ENCODE measurements at regions not wholly inside any gene's neighbourhood (a gene's known extent, or its start where the extent isn't known, plus 50 kb on each side); places are given as distances from the start of the nearest gene placed in this dataset.

- Histone ChIP-seq H3K4me1 (ENCODE audit: low read depth, poor library complexity, severe bottlenecking) (no peaks in the 10 kb centered on the region), H3K79me2 (ENCODE audit: insufficient read depth, low read depth) (no peaks in the 10 kb centered on the region), H3K36me3 (ENCODE audit: insufficient read depth) (no peaks in the 10 kb centered on the region), H3K27ac (no peak overlapping the region), H3K4me3 (IDR thresholded peaks at IDR 0.05; ENCODE audit: insufficient read depth, low read depth, low read length) (no peak overlapping the region), H2AFZ (ENCODE audit: low read depth) (no peak overlapping the region), H3K4me2 (no peak overlapping the region), H3K9ac (no peak overlapping the region), H4K20me1 (ENCODE audit: insufficient read depth) (no peaks in the 10 kb centered on the region), H3K27me3 (ENCODE audit: insufficient read depth, low read depth) (no peaks in the 10 kb centered on the region)
- TF ChIP-seq CTCF (conservative IDR thresholded peaks at IDR 0.05; ENCODE audit: low read depth, low read length) = no peak
These were observed 1819.5 kb upstream of the TENM3 start for GRCh38 chr4:180423712-180424057.

GRCh38 chr4:180426938-180427337 is 1816.3 kb upstream of the TENM3 start:
- Histone ChIP-seq H3K4me3 (IDR thresholded peaks at IDR 0.05; ENCODE audit: insufficient read depth, low read depth, low read length) (no peak overlapping the region), H3K9ac (no peak overlapping the region), H3K4me1 (ENCODE audit: low read depth, poor library complexity, severe bottlenecking) (no peaks in the 10 kb centered on the region), H4K20me1 (ENCODE audit: insufficient read depth) (no peaks in the 10 kb centered on the region), H3K4me2 (no peak overlapping the region), H2AFZ (ENCODE audit: low read depth) (no peak overlapping the region), H3K27ac (no peak overlapping the region), H3K27me3 (ENCODE audit: insufficient read depth, low read depth) (no peaks in the 10 kb centered on the region), H3K79me2 (ENCODE audit: insufficient read depth, low read depth) (no peaks in the 10 kb centered on the region), H3K36me3 (ENCODE audit: insufficient read depth) (no peaks in the 10 kb centered on the region)
- TF ChIP-seq CTCF (conservative IDR thresholded peaks at IDR 0.05; ENCODE audit: low read depth, low read length) = no peak

- TF ChIP-seq CTCF (conservative IDR thresholded peaks at IDR 0.05; ENCODE audit: low read depth, low read length) = no peak
- no peaks in the 10 kb centered on the region for H3K4me1 ChIP-seq (ENCODE audit: low read depth, poor library complexity, severe bottlenecking)
- H3K4me3 ChIP-seq (IDR thresholded peaks at IDR 0.05; ENCODE audit: insufficient read depth, low read depth, low read length) = no peak overlapping the region
- H3K9ac ChIP-seq = no peak overlapping the region
- no peaks in the 10 kb centered on the region for H3K36me3 ChIP-seq (ENCODE audit: insufficient read depth)
- H3K27me3 ChIP-seq (ENCODE audit: insufficient read depth, low read depth) = no peaks in the 10 kb centered on the region
- no peaks in the 10 kb centered on the region for H4K20me1 ChIP-seq (ENCODE audit: insufficient read depth)
- H3K4me2 ChIP-seq = no peak overlapping the region
- no peaks in the 10 kb centered on the region for H3K79me2 ChIP-seq (ENCODE audit: insufficient read depth, low read depth)
- H2AFZ ChIP-seq (ENCODE audit: low read depth) = no peak overlapping the region
- no peak overlapping the region for H3K27ac ChIP-seq
These were observed 1812.9 kb upstream of the TENM3 start for GRCh38 chr4:180430283-180430682.

GRCh38 chr4:180434131-180434895 is 1808.9 kb upstream of the TENM3 start:
- no peaks in the 10 kb centered on the region for H3K79me2 ChIP-seq (ENCODE audit: insufficient read depth, low read depth)
- no peak overlapping the region for H3K4me2 ChIP-seq
- no peak overlapping the region for H2AFZ ChIP-seq (ENCODE audit: low read depth)
- H4K20me1 ChIP-seq (ENCODE audit: insufficient read depth) = no peaks in the 10 kb centered on the region
- no peak overlapping the region for H3K9ac ChIP-seq
- no peaks in the 10 kb centered on the region for H3K27me3 ChIP-seq (ENCODE audit: insufficient read depth, low read depth)
- H3K4me1 ChIP-seq (ENCODE audit: low read depth, poor library complexity, severe bottlenecking) = no peaks in the 10 kb centered on the region
- no peak overlapping the region for H3K27ac ChIP-seq
- TF ChIP-seq CTCF (conservative IDR thresholded peaks at IDR 0.05; ENCODE audit: low read depth, low read length) = no peak
- no peaks in the 10 kb centered on the region for H3K36me3 ChIP-seq (ENCODE audit: insufficient read depth)
- no peak overlapping the region for H3K4me3 ChIP-seq (IDR thresholded peaks at IDR 0.05; ENCODE audit: insufficient read depth, low read depth, low read length)

Measured in KMS-11 (cell line).